ENCODE measurements at regions not wholly inside any gene's neighbourhood (a gene's known extent, or its start where the extent isn't known, plus 50 kb on each side); places are given as distances from the start of the nearest gene placed in this dataset.

GRCh38 chr14:54098536-54098935 is 141.9 kb upstream of the BMP4 start:
- intact Hi-C loops (cut with DNase I): no loop called here
- FAIRE-seq: no peak

GRCh38 chr14:54102051-54102456 is 145.4 kb upstream of the BMP4 start:
- FAIRE-seq (no peak), DNase-seq (no peak), ATAC-seq (no peak)
- Histone ChIP-seq H3K27ac (no peak overlapping the region), H3K4me1 (no peaks in the 10 kb centered on the region), H3K9me3 (no peaks in the 10 kb centered on the region), H3K27me3 (no peaks in the 10 kb centered on the region), H3K4me3 (no peak overlapping the region), H3K36me3 (no peaks in the 10 kb centered on the region)
- intact Hi-C loops (cut with DNase I): no loop called here
- TF ChIP-seq CTCF (IDR thresholded peaks at IDR 0.05): no peak
- WGBS, 2 donors: 46 to 51% methylated on average over 4 of the region's 4 CpGs

More at GRCh38 chr14:54098536-54098935, 141.9 kb upstream of the BMP4 start:
- ATAC-seq (no peak), DNase-seq (no peak)
- Histone ChIP-seq H3K4me3 (no peak overlapping the region), H3K36me3 (no peaks in the 10 kb centered on the region), H3K9me3 (no peaks in the 10 kb centered on the region), H3K4me1 (no peaks in the 10 kb centered on the region), H3K27ac (no peak overlapping the region), H3K27me3 (no peaks in the 10 kb centered on the region)
- no peak for TF ChIP-seq CTCF (IDR thresholded peaks at IDR 0.05)
- 74 to 88% methylated on average over 2 of the region's 2 CpGs for WGBS, 2 donors

DNA sequence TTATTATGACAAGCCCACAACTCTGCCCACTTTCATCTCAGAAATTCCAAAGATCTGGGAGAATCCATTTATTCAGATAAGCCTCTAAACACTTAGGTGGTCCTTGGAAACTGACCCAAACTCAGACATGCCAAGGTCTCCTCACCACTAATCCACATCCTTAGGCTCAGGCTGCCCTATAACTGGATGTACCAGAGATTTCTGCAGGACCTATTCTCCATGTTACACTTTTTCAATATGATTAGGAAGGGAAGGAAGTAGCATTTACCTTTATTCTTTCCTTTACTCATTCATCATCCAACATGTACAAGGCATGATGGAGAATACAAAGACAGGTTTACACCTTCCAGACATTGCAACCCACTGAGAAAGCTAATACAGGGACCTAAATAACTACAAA is 145.9 kb upstream of the BMP4 start:
- TF ChIP-seq CTCF (IDR thresholded peaks at IDR 0.05): no peak
- no peak overlapping the region for H3K4me3 ChIP-seq
- DNase-seq (no peak), FAIRE-seq (no peak), ATAC-seq (no peak)
- no peaks in the 10 kb centered on the region for H3K9me3 ChIP-seq
- intact Hi-C loops (cut with DNase I): no loop called here
- H3K27me3 ChIP-seq: no peaks in the 10 kb centered on the region
- H3K36me3 ChIP-seq: no peaks in the 10 kb centered on the region
- H3K4me1 ChIP-seq: no peaks in the 10 kb centered on the region
- no peak overlapping the region for H3K27ac ChIP-seq

DNA sequence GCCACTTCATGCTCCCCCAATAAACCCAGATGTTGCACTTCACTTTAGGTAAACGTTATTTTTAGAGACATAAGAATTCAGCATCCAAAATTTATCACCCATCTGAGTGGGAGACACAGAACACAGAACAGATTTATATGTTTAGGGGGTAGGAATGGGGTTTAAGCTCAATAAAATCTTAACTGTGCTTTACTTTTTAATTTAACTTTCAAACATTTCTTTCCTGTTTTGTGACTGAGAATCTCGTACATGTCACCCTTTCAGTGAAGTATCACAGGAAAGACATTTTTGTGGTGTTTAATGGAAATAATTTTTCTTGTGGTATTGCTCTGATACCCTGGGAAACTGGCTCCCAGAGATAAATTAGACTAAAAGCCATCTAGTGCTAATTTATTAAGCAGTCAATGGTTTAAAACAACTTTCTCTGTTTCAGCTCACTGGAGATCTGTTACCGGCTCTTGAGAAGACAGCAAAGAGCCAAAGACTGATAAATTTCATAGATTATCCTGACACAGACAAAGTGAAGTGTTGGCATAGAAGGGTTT is 148.0 kb upstream of the BMP4 start:
- ATAC-seq (no peak), DNase-seq (no peak), FAIRE-seq (no peak)
- Histone ChIP-seq H3K4me3 (no peak overlapping the region), H3K4me1 (no peaks in the 10 kb centered on the region), H3K36me3 (no peaks in the 10 kb centered on the region), H3K9me3 (no peaks in the 10 kb centered on the region), H3K27me3 (no peaks in the 10 kb centered on the region), H3K27ac (no peak overlapping the region)
- WGBS, 2 donors: 46 to 52% methylated on average over 3 of the region's 3 CpGs
- intact Hi-C loops (cut with DNase I): no loop called here
- TF ChIP-seq CTCF (IDR thresholded peaks at IDR 0.05): no peak

DNA sequence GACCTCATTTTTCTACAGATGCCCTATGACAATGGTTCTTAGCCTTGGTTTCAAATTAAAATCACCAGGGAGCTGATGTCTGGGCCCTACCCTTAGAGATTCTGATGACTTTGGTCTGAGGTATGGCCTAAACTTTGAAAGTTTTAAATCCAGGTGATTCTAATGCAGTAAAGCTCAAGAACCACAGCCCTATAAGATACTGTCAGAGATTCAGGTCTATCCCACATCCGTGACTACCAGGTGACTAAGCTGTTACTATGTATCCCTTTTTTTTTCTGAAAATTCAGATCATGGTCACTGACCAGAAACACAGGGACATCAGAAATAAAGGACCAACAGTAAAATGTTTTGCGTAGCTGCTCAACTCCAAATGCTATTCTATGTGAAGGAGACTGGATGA is 148.8 kb upstream of the BMP4 start:
- FAIRE-seq: no peak

More for the DNA sequence above, 148.8 kb upstream of the BMP4 start:
- Histone ChIP-seq H3K36me3 (no peaks in the 10 kb centered on the region), H3K27me3 (no peaks in the 10 kb centered on the region), H3K4me1 (no peaks in the 10 kb centered on the region), H3K9me3 (no peaks in the 10 kb centered on the region), H3K27ac (no peak overlapping the region), H3K4me3 (no peak overlapping the region)
- no peak for TF ChIP-seq CTCF (IDR thresholded peaks at IDR 0.05)
- no peak for ATAC-seq
- 74 to 86% methylated on average over 2 of the region's 2 CpGs for WGBS, 2 donors
- no peak for DNase-seq
- intact Hi-C loops (cut with DNase I): no loop called here
